H1 (cell line): ENCODE measurements at regions not wholly inside any gene's neighbourhood (a gene's known extent, or its start where the extent isn't known, plus 50 kb on each side); places are given as distances from the start of the nearest gene placed in this dataset.

Experiments used
- CHD2 ChIP-seq: IDR thresholded peaks from 2 replicates; pipeline ENCODE4 v1.6.1; 2012; ENCODE audit warnings: low read length, improper control_type of control experiment
- CTCF ChIP-seq, 3 experiments: IDR thresholded peaks; 1 replicate in 2 of 3; 2 replicates in 1 of 3; pipeline versions ENCODE4 v1.5.1 to v1.6.1; 2011; ENCODE audit warnings: low read length in 3 of 3, mild to moderate bottlenecking in 3 of 3, inconsistent platforms in 2 of 3, low read depth in 1 of 3, moderate library complexity in 1 of 3; ENCODE audit not compliant: insufficient read depth in 1 of 3; ENCODE audit errors: control extremely low read depth in 1 of 3
- EP300 ChIP-seq, 2 experiments: IDR thresholded peaks; 1 replicate in 1 of 2; 2 replicates in 1 of 2; pipeline ENCODE4 v1.6.1; 2011 to 2012; ENCODE audit warnings: low read depth in 2 of 2, low read length in 2 of 2, mild to moderate bottlenecking in 2 of 2, borderline replicate concordance in 1 of 2, inconsistent platforms in 1 of 2, moderate library complexity in 1 of 2
- NANOG ChIP-seq: IDR thresholded peaks from 2 replicates; pipeline ENCODE4 v1.6.1; 2011; ENCODE audit warnings: low read length, low read depth, mild to moderate bottlenecking, inconsistent platforms; ENCODE audit not compliant: insufficient read depth, poor library complexity, severe bottlenecking
- RAD21 ChIP-seq, 2 experiments: IDR thresholded peaks in 1 of 2; conservative IDR thresholded peaks in 1 of 2; 2 replicates each; pipeline ENCODE4 v1.6.1; 2011; ENCODE audit warnings: low read depth in 2 of 2, low read length in 2 of 2, improper control_type of control experiment in 1 of 2, inconsistent platforms in 1 of 2, mild to moderate bottlenecking in 1 of 2, moderate library complexity in 1 of 2
- YY1 ChIP-seq: IDR thresholded peaks from 2 replicates; pipeline ENCODE4 v1.6.1; 2011; ENCODE audit warnings: low read depth, mild to moderate bottlenecking, low read length

- TF ChIP-seq YY1 (0 out of 2 replicates have a peak, but pooled peaks have one; percentile 49), RAD21 (IDR thresholded peaks at IDR 0.05 in 1 of 2, conservative IDR thresholded peaks at IDR 0.05 in 1 of 2; ENCODE audit: low read depth in 2 of 2, low read length in 2 of 2) (peak in 1 of 2 experiments; percentile 32; a peak in 1 of 4 replicates), NANOG (peak; percentile 69), CTCF (IDR thresholded peaks at IDR 0.05; ENCODE audit: control extremely low read depth in 1 of 3, insufficient read depth in 1 of 3, low read depth in 1 of 3, low read length in 3 of 3) (peak in 2 of 3 experiments; percentile 11 to 23; a peak in 2 of 4 replicates), EP300 (IDR thresholded peaks at IDR 0.05; ENCODE audit: borderline replicate concordance in 1 of 2, low read depth in 2 of 2, low read length in 2 of 2) (peak; percentile 92 to 97), CHD2 (0 out of 2 replicates have a peak, but pooled peaks have one; percentile 62)
Measured at GRCh38 chr10:30522661-30523078, 88.7 kb downstream of the MAP3K8 start (continued).
